ENCODE measurements at regions not wholly inside any gene's neighbourhood (a gene's known extent, or its start where the extent isn't known, plus 50 kb on each side); places are given as distances from the start of the nearest gene placed in this dataset.

DNA sequence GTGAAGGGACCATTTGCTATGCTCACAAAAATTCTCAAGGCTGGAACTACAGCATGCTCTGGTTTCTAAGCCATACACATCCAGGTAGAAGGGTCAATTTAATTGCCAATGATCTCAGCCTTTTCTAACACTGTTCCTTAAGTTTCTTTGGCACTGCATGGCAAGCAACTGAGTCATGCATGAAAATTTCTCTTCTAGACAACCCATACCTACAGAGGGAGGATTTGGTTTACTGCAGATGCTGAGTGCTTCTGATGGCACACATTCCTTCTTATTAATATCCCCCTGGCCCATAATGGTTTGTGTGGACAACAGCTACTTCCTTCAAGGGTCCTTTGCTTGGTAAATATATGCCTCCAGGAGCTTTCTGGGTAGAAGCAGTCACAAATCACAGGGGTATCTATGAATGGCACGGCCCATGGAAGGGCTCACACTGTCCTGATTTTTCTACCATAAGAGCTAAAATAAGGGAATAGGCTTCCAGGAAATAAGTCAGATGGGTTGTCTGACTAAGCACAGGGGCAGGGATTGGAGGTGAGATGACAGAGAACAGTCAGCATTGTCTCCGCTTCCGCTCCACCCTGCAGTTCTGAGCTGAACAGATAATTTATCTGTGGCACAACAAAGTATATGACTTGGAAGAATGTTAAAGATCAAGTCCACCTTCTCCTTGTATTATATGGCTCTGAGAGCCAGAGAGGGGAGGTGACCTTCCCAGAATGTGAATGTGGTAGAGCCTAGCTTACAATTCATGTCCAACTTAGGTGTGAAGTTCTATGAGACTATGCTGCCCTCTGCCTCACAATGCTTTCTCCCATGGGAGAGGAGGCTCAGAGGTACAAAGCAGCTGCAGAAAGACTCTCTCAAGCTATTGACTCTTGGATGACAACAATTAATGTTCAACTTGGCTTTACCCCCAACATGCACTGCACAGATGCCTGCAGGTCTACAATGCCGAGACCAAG, 199.2 kb upstream of the TNP1 start:
- intact Hi-C loops (cut with DNase I; ENCODE audit: low total_unique reads): no loop called here
- peak in 1 of 2 donors; percentile 54 for DNase-seq
- peaks cover 0 to 13% (median 7%) of the 10 kb centered on the region in 4 donors for H3K4me1 ChIP-seq
- H3K27ac ChIP-seq: no peak overlapping the region
- no peak for TF ChIP-seq POLR2AphosphoS5 (IDR thresholded peaks at IDR 0.05)
- TF ChIP-seq, protein P1, sequence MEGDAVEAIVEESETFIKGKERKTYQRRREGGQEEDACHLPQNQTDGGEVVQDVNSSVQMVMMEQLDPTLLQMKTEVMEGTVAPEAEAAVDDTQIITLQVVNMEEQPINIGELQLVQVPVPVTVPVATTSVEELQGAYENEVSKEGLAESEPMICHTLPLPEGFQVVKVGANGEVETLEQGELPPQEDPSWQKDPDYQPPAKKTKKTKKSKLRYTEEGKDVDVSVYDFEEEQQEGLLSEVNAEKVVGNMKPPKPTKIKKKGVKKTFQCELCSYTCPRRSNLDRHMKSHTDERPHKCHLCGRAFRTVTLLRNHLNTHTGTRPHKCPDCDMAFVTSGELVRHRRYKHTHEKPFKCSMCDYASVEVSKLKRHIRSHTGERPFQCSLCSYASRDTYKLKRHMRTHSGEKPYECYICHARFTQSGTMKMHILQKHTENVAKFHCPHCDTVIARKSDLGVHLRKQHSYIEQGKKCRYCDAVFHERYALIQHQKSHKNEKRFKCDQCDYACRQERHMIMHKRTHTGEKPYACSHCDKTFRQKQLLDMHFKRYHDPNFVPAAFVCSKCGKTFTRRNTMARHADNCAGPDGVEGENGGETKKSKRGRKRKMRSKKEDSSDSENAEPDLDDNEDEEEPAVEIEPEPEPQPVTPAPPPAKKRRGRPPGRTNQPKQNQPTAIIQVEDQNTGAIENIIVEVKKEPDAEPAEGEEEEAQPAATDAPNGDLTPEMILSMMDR (IDR thresholded peaks at IDR 0.05): no peak
- TF ChIP-seq POLR2A (IDR thresholded peaks at IDR 0.05): no peak
- no peak for TF ChIP-seq EP300 (IDR thresholded peaks at IDR 0.05)
- no peaks in the 10 kb centered on the region for H3K9me3 ChIP-seq
- WGBS, 5 donors: 93 to 100% (median 94%) methylated on average over 4 of the region's 4 CpGs
- no peaks in the 10 kb centered on the region for H3K36me3 ChIP-seq
- H3K27me3 ChIP-seq: no peaks in the 10 kb centered on the region
- no peak overlapping the region for H3K4me3 ChIP-seq

DNA sequence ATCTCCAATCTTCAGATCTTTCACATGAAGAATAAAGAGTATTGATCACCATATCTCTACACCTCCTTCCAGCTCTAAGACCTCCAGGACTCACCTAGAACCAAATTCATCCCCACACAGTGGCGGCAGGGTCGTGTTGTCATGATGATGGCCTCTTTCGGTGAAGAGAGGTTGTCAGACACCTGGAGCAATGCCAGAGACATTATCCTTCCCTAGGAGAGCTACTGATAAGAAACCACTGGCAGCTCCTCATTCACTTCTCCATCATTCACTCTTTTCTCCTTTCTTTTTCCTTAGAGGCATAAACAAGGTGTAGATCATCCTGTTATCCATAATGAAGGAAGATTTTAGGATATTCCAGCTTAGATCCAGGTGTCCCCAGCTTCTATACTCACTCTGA, 197.9 kb upstream of the TNP1 start:
- H3K4me3 ChIP-seq: no peak overlapping the region
- H3K36me3 ChIP-seq: no peaks in the 10 kb centered on the region
- no peaks in the 10 kb centered on the region for H3K9me3 ChIP-seq
- DNase-seq: no peak
- 86 to 96% (median 92%) methylated on average over 3 of the region's 3 CpGs for WGBS, 5 donors
- no peaks in the 10 kb centered on the region for H3K27me3 ChIP-seq
- intact Hi-C loops (cut with DNase I; ENCODE audit: low total_unique reads): no loop called here
- H3K27ac ChIP-seq: no peak overlapping the region
- peaks cover 0 to 14% (median 12%) of the 10 kb centered on the region in 4 donors for H3K4me1 ChIP-seq
- TF ChIP-seq POLR2A (IDR thresholded peaks at IDR 0.05): no peak
- TF ChIP-seq POLR2AphosphoS5 (IDR thresholded peaks at IDR 0.05): no peak
- no peak for TF ChIP-seq EP300 (IDR thresholded peaks at IDR 0.05)
- TF ChIP-seq, protein P1 (IDR thresholded peaks at IDR 0.05): no peak

DNA sequence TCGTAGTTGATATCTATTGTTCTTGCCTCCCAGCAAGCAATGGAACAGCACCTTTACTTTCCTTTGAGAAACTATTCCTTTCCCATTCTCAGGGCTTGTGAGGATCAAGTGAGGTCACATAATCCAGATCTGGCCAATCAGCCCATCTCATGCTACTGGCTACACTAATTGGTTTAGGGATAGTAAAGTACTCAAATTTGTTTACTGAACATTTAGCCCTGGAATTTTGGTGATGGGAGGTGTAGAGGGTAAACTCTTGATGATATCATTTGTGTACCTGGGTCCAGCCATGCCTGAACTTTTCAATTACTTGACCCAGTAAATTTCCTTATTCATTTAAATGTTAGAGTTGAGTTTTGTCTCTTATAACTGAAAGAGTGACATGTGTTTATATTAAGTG, 195.8 kb upstream of the TNP1 start:
- intact Hi-C loops (cut with DNase I; ENCODE audit: low total_unique reads): no loop called here
- H3K36me3 ChIP-seq: no peaks in the 10 kb centered on the region
- H3K9me3 ChIP-seq: no peaks in the 10 kb centered on the region
- TF ChIP-seq POLR2A (IDR thresholded peaks at IDR 0.05) (no peak), POLR2AphosphoS5 (IDR thresholded peaks at IDR 0.05) (no peak), EP300 (IDR thresholded peaks at IDR 0.05) (no peak)
- TF ChIP-seq, protein P1 (IDR thresholded peaks at IDR 0.05): no peak
- DNase-seq: no peak
- H3K27me3 ChIP-seq: no peaks in the 10 kb centered on the region
- 58 to 91% (median 70%) methylated on average over 1 of the region's 1 CpG for WGBS, 5 donors
- peaks cover 0 to 21% (median 12%) of the 10 kb centered on the region in 4 donors for H3K4me1 ChIP-seq
- no peak overlapping the region for H3K27ac ChIP-seq
- H3K4me3 ChIP-seq: no peak overlapping the region

DNA sequence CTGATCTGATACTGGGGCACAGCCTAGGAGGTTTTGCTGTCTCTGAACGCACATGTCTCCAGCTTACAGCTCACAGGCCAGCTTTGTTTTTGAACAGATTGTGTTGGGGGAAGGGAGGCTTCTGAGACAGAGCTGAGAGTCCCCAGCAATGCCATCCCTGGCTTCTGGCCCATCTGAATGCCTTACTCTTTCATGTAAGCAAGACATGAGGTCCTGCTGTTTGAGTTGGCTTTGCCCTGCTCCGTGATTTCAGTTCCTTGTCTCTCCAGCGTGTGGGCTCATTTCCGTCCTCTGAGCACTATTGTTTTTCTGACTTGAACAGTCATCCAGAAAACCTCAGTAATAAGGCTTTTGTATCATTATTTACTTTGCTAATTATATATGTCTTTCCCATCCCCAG, 194.9 kb upstream of the TNP1 start:
- no peak overlapping the region for H3K4me3 ChIP-seq
- intact Hi-C loops (cut with DNase I; ENCODE audit: low total_unique reads): no loop called here
- no peaks in the 10 kb centered on the region for H3K27me3 ChIP-seq
- H3K9me3 ChIP-seq: no peaks in the 10 kb centered on the region
- H3K27ac ChIP-seq: peak overlapping the region in 3 of 5 donors; percentile 11 to 23 (median 12)
- WGBS, 5 donors: 24 to 48% (median 41%) methylated on average over 4 of the region's 4 CpGs
- no peaks in the 10 kb centered on the region for H3K36me3 ChIP-seq
- H3K4me1 ChIP-seq: peaks cover 0 to 28% (median 16%) of the 10 kb centered on the region in 4 donors
- DNase-seq: no peak
- TF ChIP-seq EP300 (IDR thresholded peaks at IDR 0.05) (no peak), POLR2AphosphoS5 (IDR thresholded peaks at IDR 0.05) (no peak), POLR2A (IDR thresholded peaks at IDR 0.05) (no peak)
- TF ChIP-seq, protein P1 (IDR thresholded peaks at IDR 0.05): no peak
